PC-9 (cell line): ENCODE measurements at regions not wholly inside any gene's neighbourhood (a gene's known extent, or its start where the extent isn't known, plus 50 kb on each side); places are given as distances from the start of the nearest gene placed in this dataset.
A peak's percentile ranks its signal among the peaks of the same experiment; 100 is the strongest.
"Not testable (repeated sequence)": the region's sequence is repeated elsewhere in the genome, so short reads cannot be mapped to it uniquely, and the experiment has no call there.

Source experiments
- BruUV-seq: library from RNA; stranded (reverse); fragments of 400-500 nt; replicated peaks from 2 replicates; lab custom pipeline; 2021; lab: Mats Ljungman, UMichigan
- CTCF ChIA-PET: fragments of 300-600 bp; sonication (Branson Sonifier 250); formaldehyde crosslinking; loops from one replicate; lab custom pipeline; 2022; ENCODE audit warnings: antibody characterized with exemption; lab: Charles Lee
- POLR2A ChIA-PET: fragments of 300-600 bp; sonication (Branson Sonifier 250); formaldehyde crosslinking; loops from one replicate; lab custom pipeline; 2022; ENCODE audit warnings: antibody characterized with exemption; ENCODE audit not compliant: unreplicated experiment; lab: Charles Lee
- DNase-seq, 2 experiments: peaks; one replicate each; pipeline versions ENCODE4 v3.0.0 to v3.0.0-alpha.2; 2015 to 2022; ENCODE audit warnings: mixed read lengths in 1 of 2
- H2AFZ ChIP-seq: fragments of 200-600 bp; sonication (generic); 2 replicates; pipeline ENCODE4 v1.8.1; 2017; ENCODE audit warnings: antibody characterized with exemption
- H3F3A ChIP-seq: fragments of 200-600 bp; sonication (generic); 2 replicates; pipeline ENCODE4 v1.8.1; 2017; ENCODE audit warnings: antibody characterized with exemption, mild to moderate bottlenecking, low read depth; ENCODE audit not compliant: insufficient read depth
- H3K27ac ChIP-seq: fragments of 200-600 bp; sonication (generic); 2 replicates; pipeline ENCODE4 v1.6.1; 2016; ENCODE audit warnings: mixed run types
- H3K27me3 ChIP-seq: fragments of 200-600 bp; sonication (generic); 2 replicates; pipeline ENCODE4 v1.6.1; 2016; ENCODE audit warnings: low read depth, mixed run types; ENCODE audit not compliant: insufficient read depth
- H3K36me3 ChIP-seq: fragments of 200-600 bp; sonication (generic); 2 replicates; pipeline ENCODE4 v1.6.1; 2016; ENCODE audit warnings: low read depth, mixed run types
- H3K4me1 ChIP-seq: fragments of 200-600 bp; sonication (generic); replicated peaks from 2 replicates; pipeline ENCODE4 v1.6.1; 2016; ENCODE audit warnings: mixed run types; ENCODE audit not compliant: insufficient read depth
- H3K4me2 ChIP-seq: fragments of 200-600 bp; sonication (generic); 2 replicates; pipeline ENCODE4 v1.6.1; 2017; ENCODE audit warnings: mixed run types
- H3K4me3 ChIP-seq: fragments of 200-600 bp; sonication (generic); 2 replicates; pipeline ENCODE4 v1.6.1; 2016; ENCODE audit warnings: mixed run types
- H3K79me2 ChIP-seq: fragments of 200-600 bp; sonication (generic); 2 replicates; pipeline ENCODE4 v1.6.1; 2017; ENCODE audit warnings: low read depth, mixed run types
- H3K9me2 ChIP-seq: fragments of 200-600 bp; sonication (generic); 2 replicates; pipeline ENCODE4 v1.8.1; 2017; ENCODE audit warnings: mild to moderate bottlenecking; ENCODE audit not compliant: insufficient read depth
- H3K9me3 ChIP-seq: fragments of 200-600 bp; sonication (generic); 2 replicates; pipeline ENCODE4 v1.8.1; 2016; ENCODE audit warnings: low read depth; ENCODE audit not compliant: insufficient read depth
- H4K20me1 ChIP-seq: fragments of 200-600 bp; sonication (generic); 2 replicates; pipeline ENCODE4 v1.8.1; 2017; ENCODE audit not compliant: insufficient read depth
- EZH2 ChIP-seq: fragments of 200-600 bp; sonication (generic); IDR thresholded peaks from 2 replicates; pipeline ENCODE4 v1.8.0; 2017; ENCODE audit warnings: antibody characterized with exemption, low read depth
- intact Hi-C: fragments of 100-400 bp; cut with micrococcal nuclease; formaldehyde crosslinking; loops from one replicate; pipeline ENCODE4 v1.10.0; 2022; ENCODE audit not compliant: unreplicated experiment
- TF ChIP-seq, protein P1 (sequence below): fragments of 200-600 bp; sonication (generic); conservative IDR thresholded peaks from 2 replicates; pipeline ENCODE4 v1.6.1; 2017; ENCODE audit warnings: mixed run types, antibody characterized with exemption, mild to moderate bottlenecking, moderate library complexity

DNA sequence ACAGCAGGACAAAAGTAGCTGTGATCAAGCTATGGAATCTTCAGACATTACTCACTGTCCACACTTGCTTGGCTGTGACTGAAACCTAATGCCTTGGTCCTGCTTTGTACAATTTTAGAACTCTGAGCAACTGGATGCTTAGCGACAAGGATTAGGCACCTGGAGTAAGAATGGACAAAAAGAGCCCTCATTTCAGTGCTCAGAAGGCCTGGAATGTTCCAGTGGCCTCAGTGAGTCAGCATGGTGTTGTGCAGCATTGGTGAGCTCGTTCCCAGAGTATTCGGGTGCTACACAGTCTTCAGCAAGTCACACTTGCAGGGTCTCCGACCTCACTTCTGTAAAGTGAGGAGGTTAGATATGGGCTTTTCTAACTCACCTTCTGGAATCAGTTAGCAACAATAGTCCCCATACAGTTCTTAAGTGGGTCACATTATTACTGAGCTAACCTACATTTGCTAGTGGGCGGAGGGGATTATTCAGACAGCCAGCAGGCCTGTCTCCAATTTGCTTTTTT lies 108.0 kb upstream of the MDM1 start:
- peak in 1 of 2 experiments; percentile 48 for DNase-seq
- Histone ChIP-seq H3K9me3 (peaks cover 10% of the 10 kb centered on the region), H3K79me2 (no peaks in the 10 kb centered on the region), H3K9me2 (no peaks in the 10 kb centered on the region), H3K4me3 (no peak overlapping the region), H4K20me1 (no peaks in the 10 kb centered on the region), H3K27ac (no peak overlapping the region), H3F3A (no peaks in the 10 kb centered on the region), H2AFZ (no peak overlapping the region), H3K4me1 (peaks cover 5% of the 10 kb centered on the region), H3K27me3 (no peaks in the 10 kb centered on the region), H3K4me2 (no peak overlapping the region), H3K36me3 (no peaks in the 10 kb centered on the region)
- intact Hi-C loops, result no loop called here
- CTCF ChIA-PET, result no interaction called here
- TF ChIP-seq, protein P1, sequence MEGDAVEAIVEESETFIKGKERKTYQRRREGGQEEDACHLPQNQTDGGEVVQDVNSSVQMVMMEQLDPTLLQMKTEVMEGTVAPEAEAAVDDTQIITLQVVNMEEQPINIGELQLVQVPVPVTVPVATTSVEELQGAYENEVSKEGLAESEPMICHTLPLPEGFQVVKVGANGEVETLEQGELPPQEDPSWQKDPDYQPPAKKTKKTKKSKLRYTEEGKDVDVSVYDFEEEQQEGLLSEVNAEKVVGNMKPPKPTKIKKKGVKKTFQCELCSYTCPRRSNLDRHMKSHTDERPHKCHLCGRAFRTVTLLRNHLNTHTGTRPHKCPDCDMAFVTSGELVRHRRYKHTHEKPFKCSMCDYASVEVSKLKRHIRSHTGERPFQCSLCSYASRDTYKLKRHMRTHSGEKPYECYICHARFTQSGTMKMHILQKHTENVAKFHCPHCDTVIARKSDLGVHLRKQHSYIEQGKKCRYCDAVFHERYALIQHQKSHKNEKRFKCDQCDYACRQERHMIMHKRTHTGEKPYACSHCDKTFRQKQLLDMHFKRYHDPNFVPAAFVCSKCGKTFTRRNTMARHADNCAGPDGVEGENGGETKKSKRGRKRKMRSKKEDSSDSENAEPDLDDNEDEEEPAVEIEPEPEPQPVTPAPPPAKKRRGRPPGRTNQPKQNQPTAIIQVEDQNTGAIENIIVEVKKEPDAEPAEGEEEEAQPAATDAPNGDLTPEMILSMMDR, result no peak
- TF ChIP-seq EZH2, result no peak
- POLR2A ChIA-PET, result no interaction called here
- BruUV-seq, result no TSS peak

GRCh38 chr12:68441167-68441566 lies 109.0 kb upstream of the MDM1 start:
- H3K4me2 ChIP-seq, result no peak overlapping the region
- no peak overlapping the region for H3K27ac ChIP-seq
- intact Hi-C loops, result no loop called here

GRCh38 chr12:68442353-68442972 lies 110.3 kb upstream of the MDM1 start:
- intact Hi-C loops, H3K79me2 ChIP-seq, DNase-seq, H3K27me3 ChIP-seq, H3K4me3 ChIP-seq, H2AFZ ChIP-seq, CTCF ChIA-PET, H4K20me1 ChIP-seq, H3K4me2 ChIP-seq, BruUV-seq, H3F3A ChIP-seq, H3K4me1 ChIP-seq, H3K27ac ChIP-seq, POLR2A ChIA-PET, H3K9me2 ChIP-seq, H3K36me3 ChIP-seq: not testable (repeated sequence)
- peaks cover 10% of the 10 kb centered on the region; the same call in 1 of the 2 replicates for H3K9me3 ChIP-seq

More at GRCh38 chr12:68441167-68441566, 109.0 kb upstream of the MDM1 start:
- H2AFZ ChIP-seq, result no peak overlapping the region
- no peaks in the 10 kb centered on the region for H4K20me1 ChIP-seq
- H3K4me3 ChIP-seq, result no peak overlapping the region
- no peaks in the 10 kb centered on the region for H3F3A ChIP-seq
- no peaks in the 10 kb centered on the region for H3K9me2 ChIP-seq
- POLR2A ChIA-PET, result no interaction called here
- H3K79me2 ChIP-seq, result no peaks in the 10 kb centered on the region
- CTCF ChIA-PET, result no interaction called here
- peaks cover 10% of the 10 kb centered on the region; the same call in 1 of the 2 replicates for H3K9me3 ChIP-seq
- H3K36me3 ChIP-seq, result no peaks in the 10 kb centered on the region
- H3K27me3 ChIP-seq, result no peaks in the 10 kb centered on the region
- no TSS peak for BruUV-seq
- DNase-seq, result no peak
- TF ChIP-seq, protein P1, result no peak
- TF ChIP-seq EZH2, result no peak
- H3K4me1 ChIP-seq, result peaks cover 3% of the 10 kb centered on the region

- DNase-seq, H2AFZ ChIP-seq, H3K36me3 ChIP-seq, intact Hi-C loops, H3K4me2 ChIP-seq, POLR2A ChIA-PET, H3K27ac ChIP-seq, CTCF ChIA-PET, BruUV-seq, H3K4me3 ChIP-seq, H4K20me1 ChIP-seq, H3K27me3 ChIP-seq, H3K79me2 ChIP-seq, H3F3A ChIP-seq, H3K4me1 ChIP-seq, H3K9me2 ChIP-seq: not testable (repeated sequence)
- peaks cover 10% of the 10 kb centered on the region; the same call in 1 of the 2 replicates for H3K9me3 ChIP-seq
Measured at GRCh38 chr12:68443695-68444094, 111.5 kb upstream of the MDM1 start.
